ENCODE measurements at regions not wholly inside any gene's neighbourhood (a gene's known extent, or its start where the extent isn't known, plus 50 kb on each side); places are given as distances from the start of the nearest gene placed in this dataset.

DNA sequence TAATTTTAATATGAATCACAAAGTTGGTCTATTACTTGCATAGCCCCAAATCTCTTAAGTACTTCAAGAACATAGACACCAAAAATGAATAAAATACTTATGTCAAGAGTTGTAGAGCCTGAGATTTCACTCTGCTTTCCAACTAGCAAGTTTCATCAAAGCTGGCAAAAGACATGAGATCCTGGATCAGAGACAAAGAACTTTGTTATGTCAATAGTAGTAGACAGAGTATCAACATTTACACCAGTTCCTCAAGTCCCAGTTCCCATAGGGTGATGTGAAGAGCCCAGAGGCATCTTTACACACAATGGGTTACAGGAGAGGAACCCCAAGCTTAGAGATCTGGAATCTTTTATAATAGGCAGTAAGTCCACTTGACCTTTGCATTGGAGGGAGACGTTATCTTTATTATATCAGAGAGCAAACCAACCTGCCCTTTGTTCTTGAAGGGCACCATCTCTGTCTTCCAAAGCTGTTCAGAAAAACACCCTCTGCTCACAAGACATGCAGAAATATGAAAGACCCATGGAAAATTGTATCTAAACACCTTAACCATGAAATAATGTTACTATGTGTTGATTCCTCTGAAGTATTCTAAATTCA is 174.4 kb upstream of the GALNT2 start:
- Histone ChIP-seq H2BK15ac (ENCODE audit: low read depth, poor library complexity, severe bottlenecking) (no peak overlapping the region), H2AK5ac (ENCODE audit: low read length, severe bottlenecking) (no peak overlapping the region), H4K8ac (ENCODE audit: low read length) (no peak overlapping the region), H3K9ac (ENCODE audit: low read length) (no peak overlapping the region), H3K4me2 (ENCODE audit: low read length, poor library complexity, severe bottlenecking) (no peak overlapping the region), H2BK5ac (ENCODE audit: low read depth, low read length, poor library complexity, severe bottlenecking) (no peak overlapping the region), H3K79me1 (replicated peaks; ENCODE audit: low read length, poor library complexity, severe bottlenecking) (no peaks in the 10 kb centered on the region), H3K27ac (ENCODE audit: low read length, poor library complexity, severe bottlenecking) (no peak overlapping the region), H4K91ac (ENCODE audit: low read length) (no peak overlapping the region), H2BK12ac (ENCODE audit: low read length in 2 of 2) (no peak overlapping the region), H3K9me3 (ENCODE audit: control insufficient read depth, low read length) (no peaks in the 10 kb centered on the region), H3K4ac (ENCODE audit: low read depth in 1 of 2, low read length in 2 of 2) (no peak overlapping the region), H3K14ac (ENCODE audit: low read length in 2 of 2) (no peak overlapping the region), H3K4me1 (ENCODE audit: control insufficient read depth, insufficient read depth, low read depth, low read length) (no peaks in the 10 kb centered on the region), H3K4me3 (ENCODE audit: insufficient read depth in 1 of 2, low read depth in 1 of 2, low read length in 2 of 2) (no peak overlapping the region), H3K27me3 (ENCODE audit: control insufficient read depth in 1 of 2, insufficient read depth in 1 of 2, low read length in 2 of 2) (peaks cover 8 to 19% of the 10 kb centered on the region in 2 experiments), H3K23ac (ENCODE audit: low read length in 2 of 2) (no peak overlapping the region), H3K18ac (ENCODE audit: low read depth in 1 of 2, low read length in 2 of 2) (no peak overlapping the region), H3K36me3 (ENCODE audit: control insufficient read depth in 1 of 2, insufficient read depth in 2 of 2, low read depth in 1 of 2, low read length in 2 of 2) (no peaks in the 10 kb centered on the region), H2BK120ac (ENCODE audit: low read depth, low read length) (no peak overlapping the region), H2AFZ (ENCODE audit: low read depth, low read length) (no peak overlapping the region)
- WGBS = 93% methylated on average over 1 of the region's 1 CpG
- DNase-seq = no peak

DNA sequence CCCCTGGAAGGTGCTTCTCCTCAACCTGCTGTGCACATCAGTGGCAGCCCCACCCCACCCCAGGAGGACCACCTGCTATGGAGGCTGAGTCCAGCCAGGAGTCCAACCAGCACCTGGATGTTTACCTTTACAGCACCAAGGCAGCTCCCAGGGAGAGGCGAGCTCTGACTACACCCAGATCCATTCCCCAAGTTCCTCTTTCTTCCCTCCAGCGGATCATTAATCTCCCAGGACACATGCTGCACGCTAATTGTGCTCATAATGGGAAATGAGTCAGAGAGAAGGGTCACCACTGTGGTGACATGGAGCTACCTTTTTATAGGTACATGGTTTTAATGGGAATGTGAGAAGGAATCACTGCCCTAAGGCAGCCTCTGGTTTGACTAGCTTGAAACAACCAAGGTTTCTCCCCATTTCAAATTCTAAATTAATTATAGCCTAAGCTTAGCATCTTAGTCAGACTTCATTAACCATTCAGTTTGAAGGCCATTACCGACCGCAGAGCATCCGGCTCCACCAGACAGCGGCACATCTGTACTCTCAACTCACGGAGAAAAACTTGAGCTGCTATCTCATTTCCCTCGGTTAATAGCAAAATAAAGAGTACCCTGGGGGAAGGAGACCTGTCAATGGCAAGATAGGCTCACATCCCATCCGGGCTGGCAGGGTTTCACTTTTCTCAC is 173.1 kb upstream of the GALNT2 start:
- Histone ChIP-seq H2BK5ac (ENCODE audit: low read depth, low read length, poor library complexity, severe bottlenecking) (no peak overlapping the region), H3K4me3 (ENCODE audit: insufficient read depth in 1 of 2, low read depth in 1 of 2, low read length in 2 of 2) (no peak overlapping the region), H3K27me3 (ENCODE audit: control insufficient read depth in 1 of 2, insufficient read depth in 1 of 2, low read length in 2 of 2) (peaks cover 6 to 15% of the 10 kb centered on the region in 2 experiments), H3K4me2 (ENCODE audit: low read length, poor library complexity, severe bottlenecking) (no peak overlapping the region), H3K36me3 (ENCODE audit: control insufficient read depth in 1 of 2, insufficient read depth in 2 of 2, low read depth in 1 of 2, low read length in 2 of 2) (no peaks in the 10 kb centered on the region), H4K8ac (ENCODE audit: low read length) (no peak overlapping the region), H2BK12ac (ENCODE audit: low read length in 2 of 2) (no peak overlapping the region), H3K18ac (ENCODE audit: low read depth in 1 of 2, low read length in 2 of 2) (no peak overlapping the region), H3K14ac (ENCODE audit: low read length in 2 of 2) (no peak overlapping the region), H3K27ac (ENCODE audit: low read length, poor library complexity, severe bottlenecking) (no peak overlapping the region), H3K23ac (ENCODE audit: low read length in 2 of 2) (no peak overlapping the region), H2AK5ac (ENCODE audit: low read length, severe bottlenecking) (no peak overlapping the region), H3K4me1 (ENCODE audit: control insufficient read depth, insufficient read depth, low read depth, low read length) (no peaks in the 10 kb centered on the region), H3K9ac (ENCODE audit: low read length) (no peak overlapping the region), H3K4ac (ENCODE audit: low read depth in 1 of 2, low read length in 2 of 2) (no peak overlapping the region), H4K91ac (ENCODE audit: low read length) (no peak overlapping the region), H3K9me3 (ENCODE audit: control insufficient read depth, low read length) (no peaks in the 10 kb centered on the region), H2AFZ (ENCODE audit: low read depth, low read length) (no peak overlapping the region), H2BK120ac (ENCODE audit: low read depth, low read length) (no peak overlapping the region), H3K79me1 (replicated peaks; ENCODE audit: low read length, poor library complexity, severe bottlenecking) (no peaks in the 10 kb centered on the region), H2BK15ac (ENCODE audit: low read depth, poor library complexity, severe bottlenecking) (no peak overlapping the region)
- DNase-seq = no peak
- WGBS = 79% methylated on average over 9 of the region's 10 CpGs

DNA sequence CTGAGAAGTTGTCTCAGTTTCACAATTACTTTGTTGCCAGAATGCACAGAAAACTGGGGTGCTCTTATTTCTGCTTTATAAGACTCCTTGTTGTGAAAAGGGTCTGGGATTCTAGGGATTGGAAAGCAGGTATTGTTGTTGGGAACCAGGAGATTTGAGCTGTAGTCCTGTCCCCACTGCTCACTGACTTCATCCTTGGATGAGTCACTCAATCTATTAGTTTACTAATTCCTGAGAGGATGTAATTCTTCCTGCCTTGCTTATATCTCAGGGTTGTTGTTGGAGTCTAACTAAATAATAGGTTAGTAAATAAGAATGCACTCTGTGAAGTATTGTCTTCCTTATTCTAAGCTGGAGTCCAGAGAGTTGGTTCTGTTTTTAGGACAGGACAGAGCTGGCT is 172.5 kb upstream of the GALNT2 start:
- no peaks in the 10 kb centered on the region for H3K4me1 ChIP-seq (ENCODE audit: control insufficient read depth, insufficient read depth, low read depth, low read length)
- no peak overlapping the region for H3K9ac ChIP-seq (ENCODE audit: low read length)
- H2BK120ac ChIP-seq (ENCODE audit: low read depth, low read length) = no peak overlapping the region
- no peak overlapping the region for H3K4me2 ChIP-seq (ENCODE audit: low read length, poor library complexity, severe bottlenecking)
- H3K23ac ChIP-seq (ENCODE audit: low read length in 2 of 2) = no peak overlapping the region
- H3K18ac ChIP-seq (ENCODE audit: low read depth in 1 of 2, low read length in 2 of 2) = no peak overlapping the region
- H2BK12ac ChIP-seq (ENCODE audit: low read length in 2 of 2) = no peak overlapping the region
- H2BK5ac ChIP-seq (ENCODE audit: low read depth, low read length, poor library complexity, severe bottlenecking) = no peak overlapping the region
- no peak overlapping the region for H2AFZ ChIP-seq (ENCODE audit: low read depth, low read length)
- no peak overlapping the region for H2BK15ac ChIP-seq (ENCODE audit: low read depth, poor library complexity, severe bottlenecking)
- no peak overlapping the region for H3K4ac ChIP-seq (ENCODE audit: low read depth in 1 of 2, low read length in 2 of 2)
- H3K79me1 ChIP-seq (replicated peaks; ENCODE audit: low read length, poor library complexity, severe bottlenecking) = no peaks in the 10 kb centered on the region
- H3K36me3 ChIP-seq (ENCODE audit: control insufficient read depth in 1 of 2, insufficient read depth in 2 of 2, low read depth in 1 of 2, low read length in 2 of 2) = no peaks in the 10 kb centered on the region
- DNase-seq = no peak
- H3K9me3 ChIP-seq (ENCODE audit: control insufficient read depth, low read length) = no peaks in the 10 kb centered on the region
- no peak overlapping the region for H4K8ac ChIP-seq (ENCODE audit: low read length)
- no peak overlapping the region for H3K4me3 ChIP-seq (ENCODE audit: insufficient read depth in 1 of 2, low read depth in 1 of 2, low read length in 2 of 2)
- no peak overlapping the region for H2AK5ac ChIP-seq (ENCODE audit: low read length, severe bottlenecking)
- no peak overlapping the region for H4K91ac ChIP-seq (ENCODE audit: low read length)
- H3K14ac ChIP-seq (ENCODE audit: low read length in 2 of 2) = no peak overlapping the region
- H3K27ac ChIP-seq (ENCODE audit: low read length, poor library complexity, severe bottlenecking) = no peak overlapping the region
- peaks cover 6 to 15% of the 10 kb centered on the region in 2 experiments for H3K27me3 ChIP-seq (ENCODE audit: control insufficient read depth in 1 of 2, insufficient read depth in 1 of 2, low read length in 2 of 2)

DNA sequence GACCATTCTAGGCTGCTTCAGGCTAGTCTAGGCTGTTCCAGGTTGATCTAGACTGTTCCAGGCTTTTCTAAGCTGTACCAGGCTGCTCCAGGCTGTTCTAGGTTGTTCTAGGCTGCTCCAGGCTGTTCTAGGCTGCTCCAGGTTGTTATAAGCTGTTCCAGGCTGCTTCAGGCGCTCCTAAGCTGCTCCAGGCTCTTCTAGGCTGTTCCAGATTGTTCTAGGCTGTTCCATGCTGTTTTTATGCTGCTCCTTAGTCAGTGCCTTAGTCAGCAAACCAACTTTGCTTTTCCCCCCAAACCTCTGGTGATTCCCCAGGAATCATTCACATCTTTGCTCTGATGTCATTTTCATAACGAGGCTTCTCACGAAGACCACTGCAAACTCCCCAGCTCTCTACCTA is 171.4 kb upstream of the GALNT2 start:
- no peak overlapping the region for H3K9ac ChIP-seq (ENCODE audit: low read length)
- H3K36me3 ChIP-seq (ENCODE audit: control insufficient read depth in 1 of 2, insufficient read depth in 2 of 2, low read depth in 1 of 2, low read length in 2 of 2) = no peaks in the 10 kb centered on the region
- no peak overlapping the region for H3K27ac ChIP-seq (ENCODE audit: low read length, poor library complexity, severe bottlenecking)
- H2BK12ac ChIP-seq (ENCODE audit: low read length in 2 of 2) = no peak overlapping the region
- H3K18ac ChIP-seq (ENCODE audit: low read depth in 1 of 2, low read length in 2 of 2) = no peak overlapping the region
- H3K14ac ChIP-seq (ENCODE audit: low read length in 2 of 2) = no peak overlapping the region
- H3K4me1 ChIP-seq (ENCODE audit: control insufficient read depth, insufficient read depth, low read depth, low read length) = no peaks in the 10 kb centered on the region
- H3K79me1 ChIP-seq (replicated peaks; ENCODE audit: low read length, poor library complexity, severe bottlenecking) = no peaks in the 10 kb centered on the region
- no peak overlapping the region for H3K4me2 ChIP-seq (ENCODE audit: low read length, poor library complexity, severe bottlenecking)
- no peak overlapping the region for H3K4ac ChIP-seq (ENCODE audit: low read depth in 1 of 2, low read length in 2 of 2)
- no peak overlapping the region for H2AK5ac ChIP-seq (ENCODE audit: low read length, severe bottlenecking)
- H3K9me3 ChIP-seq (ENCODE audit: control insufficient read depth, low read length) = no peaks in the 10 kb centered on the region
- H2BK15ac ChIP-seq (ENCODE audit: low read depth, poor library complexity, severe bottlenecking) = no peak overlapping the region
- H4K8ac ChIP-seq (ENCODE audit: low read length) = no peak overlapping the region
- H2BK5ac ChIP-seq (ENCODE audit: low read depth, low read length, poor library complexity, severe bottlenecking) = no peak overlapping the region
- no peak overlapping the region for H2BK120ac ChIP-seq (ENCODE audit: low read depth, low read length)
- H2AFZ ChIP-seq (ENCODE audit: low read depth, low read length) = no peak overlapping the region
- no peak overlapping the region for H4K91ac ChIP-seq (ENCODE audit: low read length)
- peaks cover 6 to 15% of the 10 kb centered on the region in 2 experiments for H3K27me3 ChIP-seq (ENCODE audit: control insufficient read depth in 1 of 2, insufficient read depth in 1 of 2, low read length in 2 of 2)
- WGBS = 52% methylated on average over 3 of the region's 3 CpGs
- no peak overlapping the region for H3K4me3 ChIP-seq (ENCODE audit: insufficient read depth in 1 of 2, low read depth in 1 of 2, low read length in 2 of 2)
- no peak for DNase-seq
- no peak overlapping the region for H3K23ac ChIP-seq (ENCODE audit: low read length in 2 of 2)

Measured in mesenchymal stem cell (in vitro differentiated cells and primary cell).